HG03469 (cell line): ENCODE measurements at regions not wholly inside any gene's neighbourhood (a gene's known extent, or its start where the extent isn't known, plus 50 kb on each side); places are given as distances from the start of the nearest gene placed in this dataset.

ENCODE experiments used
- ATAC-seq: cut with Tn5 transposase; IDR thresholded peaks from one replicate; pipeline ENCODE4 v1.9.1; 2021; ENCODE audit warnings: mild to moderate bottlenecking, moderate library complexity, moderate number of reproducible peaks; ENCODE audit not compliant: unreplicated experiment

- ATAC-seq, result no peak
These were observed 503.4 kb upstream of the CBLB start for GRCh38 chr3:106371971-106372805.

- no peak for ATAC-seq
These were observed 504.0 kb upstream of the CBLB start for GRCh38 chr3:106372806-106373190.

GRCh38 chr3:106376016-106376570 is 507.3 kb upstream of the CBLB start:
- ATAC-seq, result no peak

- no peak for ATAC-seq
These were observed 510.5 kb upstream of the CBLB start for GRCh38 chr3:106379251-106379750.

- ATAC-seq, result no peak
These were observed 511.4 kb upstream of the CBLB start for GRCh38 chr3:106380232-106380631.

- no peak for ATAC-seq
These were observed 512.6 kb upstream of the CBLB start for GRCh38 chr3:106381286-106381938.

GRCh38 chr3:106381939-106382335 is 513.1 kb upstream of the CBLB start:
- ATAC-seq, result no peak

GRCh38 chr3:106386050-106386449 is 517.2 kb upstream of the CBLB start:
- ATAC-seq, result no peak

GRCh38 chr3:106392915-106393314 is 524.1 kb upstream of the CBLB start:
- no peak for ATAC-seq

GRCh38 chr3:106397006-106397405 is 528.2 kb upstream of the CBLB start:
- ATAC-seq, result no peak

GRCh38 chr3:106398891-106399600 is 530.2 kb upstream of the CBLB start:
- no peak for ATAC-seq

- ATAC-seq, result no peak
These were observed 530.9 kb upstream of the CBLB start for GRCh38 chr3:106399761-106400160.

- no peak for ATAC-seq
These were observed 533.1 kb upstream of the CBLB start for GRCh38 chr3:106401666-106402490.

GRCh38 chr3:106403371-106404145 is 534.7 kb upstream of the CBLB start:
- ATAC-seq, result no peak

GRCh38 chr3:106413683-106414082 is 544.9 kb upstream of the CBLB start:
- ATAC-seq, result no peak

- ATAC-seq, result peak; percentile 61
These were observed 551.8 kb upstream of the CBLB start for GRCh38 chr3:106420628-106421027.

- ATAC-seq, result no peak
These were observed 552.6 kb upstream of the CBLB start for GRCh38 chr3:106421426-106421825.

GRCh38 chr3:106421909-106422308 is 553.1 kb upstream of the CBLB start:
- ATAC-seq, result no peak

GRCh38 chr3:106423321-106424225 is 554.8 kb upstream of the CBLB start:
- ATAC-seq, result no peak
